HepG2 (cell line): ENCODE measurements at regions not wholly inside any gene's neighbourhood (a gene's known extent, or its start where the extent isn't known, plus 50 kb on each side); places are given as distances from the start of the nearest gene placed in this dataset.

Experiments
- ATAC-seq: fragments of 200-7000 bp; cut with Tn5 transposase; 3 replicates; pipeline ENCODE4 v1.9.1; 2020; ENCODE audit warnings: mild to moderate bottlenecking, moderate library complexity
- BruUV-seq: library from RNA; stranded (reverse); fragments of 400-500 nt; replicated peaks from 2 replicates; lab custom pipeline; 2021; lab: Mats Ljungman, UMichigan
- CTCF ChIA-PET: fragments of 300-600 bp; formaldehyde crosslinking; extraction: SDS; loops from one replicate; lab custom pipeline; 2021; ENCODE audit warnings: low total read pairs, inconsistent platforms, low intra/inter-chr PET ratio; lab: Yijun Ruan, JAX
- POLR2A ChIA-PET: fragments of 350-600 bp; sonication (Branson Sonifier 250); formaldehyde crosslinking; loops from one replicate; lab custom pipeline; 2020; ENCODE audit warnings: antibody characterized with exemption, inconsistent platforms; lab: Yijun Ruan, JAX
- DNase-seq: peaks from one replicate; pipeline ENCODE4 v3.0.0-alpha.2; 2015; ENCODE audit warnings: low spot score
- FAIRE-seq: peaks from 3 replicates; lab custom pipeline; 2011; peaks lifted over from hg19 to GRCh38; lab: Jason Lieb, UNC
- H2AFZ ChIP-seq: one replicate; pipeline ENCODE4 v1.6.1; 2011; ENCODE audit warnings: low read length, inconsistent platforms
- H3K27ac ChIP-seq: fragments of 300-600 bp; 3 replicates; pipeline ENCODE4 v1.8.0; 2011; ENCODE audit warnings: mixed run types, mild to moderate bottlenecking, mixed read lengths, low read length, inconsistent platforms; ENCODE audit not compliant: insufficient read depth; ENCODE audit errors: extremely low read length
- H3K27me3 ChIP-seq, 2 experiments: fragments of 200-600 bp in 1 of 2; 2 replicates in 1 of 2; 3 replicates in 1 of 2; pipeline versions ENCODE4 v1.6.0 to v1.8.0; 2011; ENCODE audit warnings: low read length in 2 of 2, mild to moderate bottlenecking in 2 of 2, moderate library complexity in 2 of 2, inconsistent platforms in 1 of 2; ENCODE audit not compliant: insufficient read depth in 2 of 2, control insufficient read depth in 1 of 2
- H3K36me3 ChIP-seq, 2 experiments: fragments of 200-600 bp in 1 of 2; replicated peaks in 1 of 2; 2 replicates in 1 of 2; 3 replicates in 1 of 2; pipeline versions ENCODE4 v1.5.1 to v1.8.0; 2011; ENCODE audit warnings: low read length in 2 of 2, inconsistent platforms in 1 of 2; ENCODE audit not compliant: insufficient read depth in 2 of 2, control insufficient read depth in 1 of 2
- H3K4me1 ChIP-seq: 2 replicates; pipeline ENCODE4 v1.5.1; 2012; ENCODE audit warnings: low read length, inconsistent platforms; ENCODE audit not compliant: insufficient read depth
- H3K4me2 ChIP-seq: 2 replicates; pipeline ENCODE4 v1.6.0; 2011; ENCODE audit warnings: low read depth, low read length, inconsistent platforms
- H3K4me3 ChIP-seq, 3 experiments: fragments of 200-600 bp in 1 of 3; sonication (generic), shearing (Covaris generic) in 1 of 3; replicated peaks in 1 of 3; 2 replicates each; pipeline ENCODE4 v1.5.1; 2011 to 2016; ENCODE audit warnings: low read length in 3 of 3, inconsistent platforms in 2 of 3, low read depth in 2 of 3, mild to moderate bottlenecking in 2 of 3, control low read depth in 1 of 3, mixed read lengths in 1 of 3; ENCODE audit not compliant: insufficient read depth in 1 of 3
- H3K79me2 ChIP-seq: one replicate; pipeline ENCODE4 v1.6.1; 2011; ENCODE audit warnings: low read length, inconsistent platforms; ENCODE audit not compliant: insufficient read depth
- H3K9ac ChIP-seq: 2 replicates; pipeline ENCODE4 v1.6.0; 2011; ENCODE audit warnings: mild to moderate bottlenecking, low read depth, low read length, inconsistent platforms; ENCODE audit not compliant: insufficient read depth
- H3K9me3 ChIP-seq: 2 replicates; pipeline ENCODE4 v1.5.1; 2012; ENCODE audit warnings: mild to moderate bottlenecking, low read length
- H4K20me1 ChIP-seq: 2 replicates; pipeline ENCODE4 v1.6.0; 2011; ENCODE audit warnings: inconsistent platforms, mild to moderate bottlenecking, low read length, moderate library complexity; ENCODE audit not compliant: insufficient read depth
- ATF7-NPFF ChIP-seq: sonication (generic); formaldehyde crosslinking; IDR thresholded peaks from 2 replicates; pipeline ENCODE4 v1.8.1; 2023; ENCODE audit warnings: mild to moderate bottlenecking, low read depth, missing genetic modification reagents, moderate library complexity
- CCAR2 ChIP-seq: fragments of 200-400 bp; formaldehyde crosslinking; optimal IDR thresholded peaks from 2 replicates; pipeline ENCODE3; 2018; ENCODE audit warnings: low read depth, mild to moderate bottlenecking, low read length, moderate library complexity
- DNMT1 ChIP-seq: sonication (generic); formaldehyde crosslinking; IDR thresholded peaks from 2 replicates; pipeline ENCODE4 v1.5.1; 2020; ENCODE audit warnings: mild to moderate bottlenecking, missing genetic modification reagents
- EP300 ChIP-seq, 3 experiments: sonication (generic) in 1 of 3; formaldehyde crosslinking in 1 of 3; IDR thresholded peaks; 2 replicates each; pipeline versions ENCODE4 v1.5.1 to v1.6.1; 2011 to 2020; ENCODE audit warnings: low read depth in 2 of 3, low read length in 2 of 3, borderline replicate concordance in 1 of 3, improper control_type of control experiment in 1 of 3, mild to moderate bottlenecking in 1 of 3, missing genetic modification reagents in 1 of 3, moderate library complexity in 1 of 3
- REL ChIP-seq: sonication (generic); formaldehyde crosslinking; conservative IDR thresholded peaks from 2 replicates; pipeline ENCODE4 v1.8.0; 2022; ENCODE audit warnings: mild to moderate bottlenecking, missing genetic modification reagents, moderate library complexity
- ZNF280D ChIP-seq: sonication (generic); formaldehyde crosslinking; IDR thresholded peaks from 2 replicates; pipeline ENCODE4 v1.5.1; 2020; ENCODE audit warnings: mild to moderate bottlenecking, missing genetic modification reagents
- ZNF318 ChIP-seq: sonication (generic); formaldehyde crosslinking; IDR thresholded peaks from 2 replicates; pipeline ENCODE4 v1.4.0; 2020; ENCODE audit warnings: mild to moderate bottlenecking, missing genetic modification reagents
- ZNF674 ChIP-seq: sonication (generic); formaldehyde crosslinking; IDR thresholded peaks from 2 replicates; pipeline ENCODE4 v1.5.0; 2020; ENCODE audit warnings: low read depth, mild to moderate bottlenecking, missing genetic modification reagents
- ZSCAN5A ChIP-seq: sonication (generic); formaldehyde crosslinking; IDR thresholded peaks from 2 replicates; pipeline ENCODE4 v1.8.0; 2022; ENCODE audit warnings: mild to moderate bottlenecking, missing genetic modification reagents, borderline replicate concordance
- WGBS: methylation state at CpG from one replicate; pipeline ENCODE4 v1.1.6; 2017; ENCODE audit warnings: low lambda C conversion rate; 5-methylcytosine and 5-hydroxymethylcytosine counted together
- in situ Hi-C: cut with HindIII; loops from 2 replicates; pipeline ENCODE4 v1.10.0; 2017; ENCODE audit warnings: low pct_unique_long_range_greater_than_20kb; ENCODE audit not compliant: extremely low pct_ligation_motif_present
- intact Hi-C: fragments of 100-400 bp; cut with micrococcal nuclease; formaldehyde crosslinking; loops from one replicate; pipeline ENCODE4 v1.10.0; 2022; ENCODE audit not compliant: unreplicated experiment

- FAIRE-seq (no peak), DNase-seq (no peak), ATAC-seq (no peak)
- Histone ChIP-seq H3K27ac (no peak overlapping the region), H3K4me3 (no peak overlapping the region), H3K9me3 (no peaks in the 10 kb centered on the region), H3K4me1 (no peaks in the 10 kb centered on the region), H3K36me3 (no peaks in the 10 kb centered on the region), H3K9ac (no peak overlapping the region), H2AFZ (no peak overlapping the region), H3K4me2 (no peak overlapping the region), H4K20me1 (no peaks in the 10 kb centered on the region), H3K27me3 (no peaks in the 10 kb centered on the region), H3K79me2 (no peaks in the 10 kb centered on the region)
- in situ Hi-C loops, result no loop called here
- intact Hi-C loops, result no loop called here
- CTCF ChIA-PET, result no interaction called here
- 0% methylated on average over 1 of the region's 1 CpG for WGBS
- BruUV-seq, result no TSS peak
- POLR2A ChIA-PET, result no interaction called here
- TF ChIP-seq ZSCAN5A (CRISPR knock-in tag) (no peak), EP300 (IDR thresholded peaks at IDR 0.05; ENCODE audit: low read depth in 2 of 2, low read length in 2 of 2) (no peak), EP300 (CRISPR knock-in tag; IDR thresholded peaks at IDR 0.05; ENCODE audit: borderline replicate concordance) (no peak), DNMT1 (CRISPR knock-in tag) (no peak), REL (CRISPR knock-in tag) (no peak), ZNF318 (CRISPR knock-in tag) (no peak), ZNF280D (CRISPR knock-in tag) (no peak), CCAR2 (no peak), ZNF674 (CRISPR knock-in tag) (no peak), ATF7-NPFF (CRISPR knock-in tag) (no peak)
Observed at GRCh38 chr7:10740805-10741204, 232.9 kb upstream of the PHF14 start.
